ENCODE measurements at regions not wholly inside any gene's neighbourhood (a gene's known extent, or its start where the extent isn't known, plus 50 kb on each side); places are given as distances from the start of the nearest gene placed in this dataset.
"Not testable (repeated sequence)": the region's sequence is repeated elsewhere in the genome, so short reads cannot be mapped to it uniquely, and the experiment has no call there.

DNA sequence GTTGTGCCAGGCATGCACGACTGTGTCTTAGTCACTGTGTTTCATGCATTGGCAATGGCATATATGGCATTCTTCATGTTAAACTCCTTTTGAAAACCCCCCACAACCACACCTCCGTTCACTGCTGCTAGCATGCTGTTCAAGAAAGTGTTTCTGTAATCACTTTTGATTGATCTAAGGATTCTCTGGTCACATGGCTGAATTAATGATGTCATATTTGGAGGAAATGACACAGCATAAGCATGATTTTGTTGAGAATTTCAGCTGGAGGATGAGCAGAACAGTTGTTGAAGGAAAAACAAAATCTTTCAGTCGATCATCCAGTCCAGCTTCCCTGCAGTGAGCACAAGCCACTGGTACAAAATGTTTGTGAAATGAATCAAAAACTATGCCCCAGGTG lies 203.5 kb upstream of the ECI2 start:
- Mint-ChIP-seq H3K36me3 (ENCODE audit: low read depth) (no peaks in the 10 kb centered on the region), H3K27me3 (peaks cover 9% of the 10 kb centered on the region), H3K27ac (no peak overlapping the region), H3K4me1 (no peaks in the 10 kb centered on the region), H3K4me3 (no peak overlapping the region), H3K9me3 (no peaks in the 10 kb centered on the region)
- DNase-seq: no peak
- ChIA-PET CTCF (no interaction called here), POLR2A (no interaction called here)

DNA sequence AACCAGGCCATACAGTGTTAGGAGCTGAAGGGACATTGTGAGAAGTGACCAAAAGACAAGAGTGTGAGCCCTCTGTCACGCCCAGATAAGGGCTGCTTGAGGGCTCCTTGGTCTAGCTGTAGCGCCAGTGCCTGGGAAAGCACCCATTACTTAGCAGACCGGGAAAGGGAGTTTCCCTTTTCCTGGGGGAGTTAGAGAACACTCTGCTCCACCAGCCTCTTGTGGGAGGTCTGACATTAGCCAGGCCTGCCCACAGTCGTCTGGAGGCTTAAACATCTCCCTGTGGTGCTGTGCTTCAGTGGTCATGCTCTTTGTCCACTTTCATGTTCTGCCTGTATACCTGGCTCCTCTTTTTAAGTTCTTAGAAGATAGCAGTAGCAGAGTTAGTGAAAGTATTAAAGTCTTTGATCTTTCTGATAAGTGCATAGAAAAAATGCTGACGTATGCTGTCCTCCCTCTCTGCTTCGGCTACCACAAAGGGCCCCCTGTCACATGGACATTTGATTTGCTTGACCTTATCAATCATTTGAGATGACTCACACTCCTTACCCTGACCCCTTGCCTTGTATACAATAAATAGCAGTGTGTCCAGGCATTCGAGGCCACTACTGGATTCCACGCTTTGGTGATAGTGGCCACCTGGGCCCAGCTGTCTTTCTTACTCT lies 201.5 kb upstream of the ECI2 start:
- ChIA-PET POLR2A (no interaction called here), CTCF (no interaction called here)
- H3K27me3 Mint-ChIP-seq: peaks cover 9% of the 10 kb centered on the region
- H3K36me3 Mint-ChIP-seq (ENCODE audit: low read depth): no peaks in the 10 kb centered on the region
- no peak overlapping the region for H3K27ac Mint-ChIP-seq
- no peaks in the 10 kb centered on the region for H3K4me1 Mint-ChIP-seq
- no peak overlapping the region for H3K4me3 Mint-ChIP-seq
- no peak for DNase-seq
- H3K9me3 Mint-ChIP-seq: no peaks in the 10 kb centered on the region

DNA sequence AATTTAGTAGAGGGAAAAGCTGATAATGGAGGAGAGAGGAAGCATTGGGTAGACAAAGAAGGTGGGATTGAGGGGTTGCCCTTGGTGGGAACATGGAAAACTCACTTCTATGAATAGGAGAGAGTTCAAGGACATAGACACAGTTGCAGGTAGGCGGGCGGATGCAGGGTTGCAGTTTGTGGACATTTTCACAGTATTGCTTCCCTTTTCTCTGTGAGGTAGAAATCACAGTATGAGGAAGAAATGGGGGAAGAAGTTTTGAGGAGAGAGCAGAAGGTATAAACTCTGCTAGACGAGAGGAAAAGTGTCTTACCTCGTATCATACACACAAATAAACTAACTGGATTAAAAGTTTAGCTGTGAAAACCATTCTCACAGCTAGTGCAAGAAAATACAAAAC lies 200.7 kb upstream of the ECI2 start:
- no peaks in the 10 kb centered on the region for H3K36me3 Mint-ChIP-seq (ENCODE audit: low read depth)
- no peaks in the 10 kb centered on the region for H3K9me3 Mint-ChIP-seq
- peaks cover 8% of the 10 kb centered on the region for H3K27me3 Mint-ChIP-seq
- no peaks in the 10 kb centered on the region for H3K4me1 Mint-ChIP-seq
- no peak overlapping the region for H3K4me3 Mint-ChIP-seq
- no peak overlapping the region for H3K27ac Mint-ChIP-seq
- DNase-seq: no peak
- ChIA-PET CTCF (no interaction called here), POLR2A (no interaction called here)

DNA sequence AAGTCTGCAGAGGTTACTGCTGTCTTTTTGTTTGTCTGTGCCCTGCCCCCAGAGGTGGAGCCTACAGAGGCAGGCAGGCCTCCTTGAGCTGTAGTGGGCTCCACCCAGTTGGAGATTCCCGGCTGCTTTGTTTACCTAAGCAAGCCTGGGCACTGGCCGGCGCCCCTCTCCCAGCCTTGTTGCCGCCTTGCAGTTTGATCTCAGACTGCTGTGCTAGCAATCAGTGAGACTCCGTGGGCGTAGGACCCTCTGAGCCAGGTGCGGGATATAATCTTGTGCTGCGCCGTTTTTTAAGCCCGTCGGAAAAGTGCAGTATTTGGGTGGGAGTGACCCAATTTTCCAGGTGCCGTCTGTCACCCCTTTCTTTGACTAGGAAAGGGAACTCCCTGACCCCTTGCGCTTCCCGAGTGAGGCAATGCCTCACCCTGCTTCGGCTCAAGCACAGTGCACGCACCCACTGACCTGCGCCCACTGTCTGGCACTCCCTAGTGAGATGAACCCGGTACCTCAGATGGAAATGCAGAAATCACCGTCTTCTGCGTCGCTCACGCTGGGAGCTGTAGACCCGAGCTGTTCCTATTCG lies 198.9 kb upstream of the ECI2 start:
- H3K27me3 Mint-ChIP-seq; CTCF ChIA-PET; H3K4me1 Mint-ChIP-seq; H3K9me3 Mint-ChIP-seq; H3K36me3 Mint-ChIP-seq (ENCODE audit: low read depth); DNase-seq; H3K27ac Mint-ChIP-seq; H3K4me3 Mint-ChIP-seq; POLR2A ChIA-PET: not testable (repeated sequence)

DNA sequence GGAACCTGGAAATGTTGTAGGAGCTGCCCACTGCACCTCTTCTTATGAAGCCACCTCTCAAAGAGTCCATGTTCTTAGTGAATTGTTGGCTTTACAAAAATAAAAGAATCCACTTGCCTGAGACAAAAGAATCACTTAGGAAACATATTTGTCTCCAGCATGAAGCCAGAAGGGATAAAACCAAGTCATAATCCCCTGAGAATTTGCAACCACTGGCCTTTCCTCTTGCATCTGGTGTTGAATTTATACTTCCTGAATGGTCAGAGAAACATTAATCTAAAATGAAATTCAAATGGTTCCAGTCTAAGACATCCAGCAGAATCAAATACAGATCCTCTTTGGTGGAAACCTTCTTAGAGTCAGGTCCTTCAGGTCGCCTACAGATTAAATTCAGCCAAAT lies 192.5 kb upstream of the ECI2 start:
- Mint-ChIP-seq H3K9me3 (no peaks in the 10 kb centered on the region), H3K27ac (no peak overlapping the region), H3K36me3 (ENCODE audit: low read depth) (no peaks in the 10 kb centered on the region), H3K4me1 (no peaks in the 10 kb centered on the region), H3K4me3 (no peak overlapping the region), H3K27me3 (peaks cover 1% of the 10 kb centered on the region)
- CTCF ChIA-PET: no interaction called here
- POLR2A ChIA-PET: no interaction called here
- DNase-seq: no peak

DNA sequence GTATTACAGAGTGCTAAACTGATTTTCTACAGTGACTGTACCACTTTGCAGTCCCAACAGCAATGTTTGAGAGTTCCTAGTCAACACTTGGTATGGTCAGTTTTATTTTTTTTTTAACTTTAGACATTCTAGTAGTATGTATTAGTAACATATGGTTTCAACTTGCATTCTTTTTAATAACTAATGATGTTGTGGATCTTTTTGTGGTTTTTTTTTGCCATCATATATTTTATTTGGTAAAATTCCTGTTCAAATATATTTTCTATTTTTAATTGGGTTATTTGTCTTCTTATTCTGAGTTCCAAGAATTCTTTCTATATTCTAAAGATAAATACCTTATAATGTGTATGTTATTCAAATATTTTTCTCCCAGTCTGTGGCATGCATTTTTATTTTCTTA lies 189.4 kb upstream of the ECI2 start:
- H3K27ac Mint-ChIP-seq: no peak overlapping the region
- H3K27me3 Mint-ChIP-seq: peaks cover 7% of the 10 kb centered on the region
- no peaks in the 10 kb centered on the region for H3K9me3 Mint-ChIP-seq
- no peak for DNase-seq
- ChIA-PET CTCF (no interaction called here), POLR2A (no interaction called here)
- H3K4me1 Mint-ChIP-seq: no peaks in the 10 kb centered on the region
- no peak overlapping the region for H3K4me3 Mint-ChIP-seq
- no peaks in the 10 kb centered on the region for H3K36me3 Mint-ChIP-seq (ENCODE audit: low read depth)

DNA sequence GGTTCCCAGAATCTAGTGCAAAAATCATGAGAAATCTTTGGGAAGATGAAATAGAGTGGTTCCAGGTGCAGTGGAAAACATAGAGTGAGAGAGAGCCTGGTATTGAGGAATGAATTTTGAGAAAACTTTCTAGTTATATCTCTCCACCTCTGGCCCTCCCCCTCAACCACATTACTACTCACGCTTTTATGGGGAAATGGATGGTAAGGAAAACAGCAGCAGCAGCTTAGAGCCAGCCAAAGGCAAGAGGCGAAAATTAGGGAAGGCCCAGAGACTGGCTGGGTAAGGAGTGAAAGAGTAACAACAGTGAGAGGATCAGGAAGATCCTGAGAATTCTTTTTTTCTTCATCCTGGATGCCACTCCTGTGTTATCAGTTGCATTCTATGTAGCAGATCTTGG lies 187.9 kb upstream of the ECI2 start:
- H3K27me3 Mint-ChIP-seq: peaks cover 7% of the 10 kb centered on the region
- POLR2A ChIA-PET: no interaction called here
- H3K27ac Mint-ChIP-seq: no peak overlapping the region
- H3K4me3 Mint-ChIP-seq: no peak overlapping the region
- no peaks in the 10 kb centered on the region for H3K9me3 Mint-ChIP-seq
- no peaks in the 10 kb centered on the region for H3K36me3 Mint-ChIP-seq (ENCODE audit: low read depth)
- no peak for DNase-seq
- CTCF ChIA-PET: no interaction called here
- H3K4me1 Mint-ChIP-seq: no peaks in the 10 kb centered on the region

DNA sequence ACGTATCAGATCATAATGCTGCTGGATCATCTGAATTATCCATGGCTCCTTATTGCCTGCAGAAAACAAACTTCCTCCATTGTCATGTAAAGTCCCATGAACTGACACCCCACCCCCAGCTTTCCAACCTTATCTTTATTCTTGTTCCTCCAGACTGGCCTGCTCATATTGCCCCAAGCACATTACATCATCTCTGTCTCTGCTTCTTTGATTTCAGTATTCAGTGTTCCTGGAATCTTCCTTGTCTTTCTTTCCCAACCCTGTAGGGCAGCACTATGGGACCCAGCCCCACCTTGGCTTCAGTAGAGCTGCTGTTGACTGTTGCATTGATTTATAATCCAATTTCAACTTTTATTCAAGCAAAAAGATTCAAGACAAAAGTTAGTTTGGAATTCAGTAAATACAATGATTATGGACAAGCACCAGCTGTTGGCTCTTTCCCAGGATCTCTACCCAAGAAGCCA lies 187.5 kb upstream of the ECI2 start:
- CTCF ChIA-PET: no interaction called here

DNA sequence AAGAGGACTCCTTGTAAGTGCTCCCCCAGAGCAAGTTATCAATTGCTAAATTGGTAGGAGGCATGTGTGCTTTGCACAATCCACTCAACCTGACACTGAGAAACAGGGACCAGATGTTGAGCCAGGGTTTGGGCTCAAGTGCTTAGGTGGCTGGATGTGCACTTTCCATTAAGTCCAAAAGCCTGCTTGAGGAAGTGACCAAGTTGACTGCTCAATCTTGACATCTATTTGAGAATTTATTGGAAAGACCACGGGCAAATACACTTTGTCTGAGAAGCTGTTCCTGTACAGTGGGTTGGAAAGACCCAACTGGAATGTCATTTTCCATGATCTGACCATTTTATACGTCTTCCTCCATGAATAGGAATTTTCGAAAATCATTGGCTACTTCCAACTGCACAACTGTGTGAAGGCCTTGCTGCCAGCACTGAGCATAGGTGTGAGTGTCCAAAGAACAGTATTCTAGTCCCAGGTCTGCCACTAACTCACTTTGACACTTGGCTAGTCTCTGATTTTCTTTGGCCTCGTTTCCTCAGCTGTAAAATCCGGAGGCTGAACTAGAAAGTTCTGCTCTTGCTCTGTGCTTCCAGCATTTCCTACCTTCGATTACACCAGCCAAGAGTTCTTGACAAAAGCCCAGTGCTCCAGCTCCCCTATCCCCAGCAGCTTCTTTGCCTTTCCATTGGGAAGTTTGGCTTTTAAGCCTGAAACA lies 186.9 kb upstream of the ECI2 start:
- POLR2A ChIA-PET: no interaction called here
- CTCF ChIA-PET: no interaction called here
- H3K27ac Mint-ChIP-seq: no peak overlapping the region
- no peaks in the 10 kb centered on the region for H3K9me3 Mint-ChIP-seq
- H3K4me3 Mint-ChIP-seq: no peak overlapping the region
- peaks cover 12% of the 10 kb centered on the region for H3K27me3 Mint-ChIP-seq
- no peaks in the 10 kb centered on the region for H3K4me1 Mint-ChIP-seq
- H3K36me3 Mint-ChIP-seq (ENCODE audit: low read depth): no peaks in the 10 kb centered on the region
- DNase-seq: no peak

More for the DNA sequence above, 187.5 kb upstream of the ECI2 start:
- H3K4me3 Mint-ChIP-seq: no peak overlapping the region
- no peaks in the 10 kb centered on the region for H3K36me3 Mint-ChIP-seq (ENCODE audit: low read depth)
- no peak for DNase-seq
- H3K4me1 Mint-ChIP-seq: no peaks in the 10 kb centered on the region
- peaks cover 11% of the 10 kb centered on the region for H3K27me3 Mint-ChIP-seq
- H3K9me3 Mint-ChIP-seq: no peaks in the 10 kb centered on the region
- POLR2A ChIA-PET: no interaction called here
- no peak overlapping the region for H3K27ac Mint-ChIP-seq

DNA sequence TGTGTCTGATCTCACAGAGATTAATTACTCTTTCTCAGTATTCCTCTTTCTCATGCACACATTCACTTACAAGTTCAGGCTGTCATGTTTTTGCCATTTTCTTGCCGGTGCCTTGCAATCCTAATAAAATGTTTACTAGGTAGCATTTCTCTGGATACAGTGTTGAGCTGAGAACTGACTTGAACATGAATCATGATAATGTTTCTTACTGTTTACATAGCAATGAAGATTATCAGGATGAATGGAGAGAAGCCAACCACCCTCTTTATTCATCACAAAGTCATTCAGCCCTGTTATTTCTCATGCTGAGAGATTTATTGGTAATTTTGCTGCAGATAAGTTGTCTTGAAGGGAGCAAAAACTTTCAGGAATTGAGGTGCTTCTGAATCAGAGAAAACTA lies 185.5 kb upstream of the ECI2 start:
- H3K4me1 Mint-ChIP-seq: no peaks in the 10 kb centered on the region
- H3K27ac Mint-ChIP-seq: no peak overlapping the region
- H3K4me3 Mint-ChIP-seq: no peak overlapping the region
- H3K27me3 Mint-ChIP-seq: peaks cover 12% of the 10 kb centered on the region
- DNase-seq: no peak
- H3K9me3 Mint-ChIP-seq: no peaks in the 10 kb centered on the region
- no peaks in the 10 kb centered on the region for H3K36me3 Mint-ChIP-seq (ENCODE audit: low read depth)
- POLR2A ChIA-PET: no interaction called here
- CTCF ChIA-PET: no interaction called here

DNA sequence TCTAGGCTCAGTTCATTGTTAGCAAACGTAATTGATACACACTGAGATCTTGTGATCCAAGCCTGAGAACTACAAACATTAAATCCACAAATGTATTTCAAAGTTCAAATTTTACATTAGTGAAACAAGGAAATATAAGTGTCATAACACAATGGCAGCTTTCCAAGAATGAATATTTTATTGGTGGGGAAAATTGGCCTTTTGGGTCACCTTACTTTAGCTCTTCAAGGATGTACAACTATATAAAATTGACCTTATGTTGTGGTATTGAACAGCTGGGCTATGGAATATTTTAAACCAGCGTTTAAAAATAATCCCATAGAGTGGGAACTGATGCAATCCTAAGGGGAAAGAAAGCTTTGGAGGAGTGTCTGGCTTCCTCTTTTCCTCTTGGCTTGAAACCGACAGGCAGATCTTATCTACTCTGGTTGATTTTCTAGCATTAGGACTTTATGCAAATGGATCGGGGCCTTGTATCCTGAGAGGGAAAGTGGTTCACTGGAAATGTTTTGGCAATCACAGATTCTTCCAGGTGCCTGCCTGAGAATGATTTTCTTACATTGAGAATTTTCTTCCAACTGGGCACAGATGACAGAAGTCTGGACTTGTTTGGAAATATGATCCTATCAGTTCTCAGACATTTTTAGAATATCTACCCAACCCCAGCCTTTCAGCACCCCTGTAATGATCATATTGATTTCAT lies 184.8 kb upstream of the ECI2 start:
- no peak overlapping the region for H3K27ac Mint-ChIP-seq
- no peaks in the 10 kb centered on the region for H3K4me1 Mint-ChIP-seq
- H3K27me3 Mint-ChIP-seq: peaks cover 12% of the 10 kb centered on the region
- CTCF ChIA-PET: no interaction called here
- no peaks in the 10 kb centered on the region for H3K9me3 Mint-ChIP-seq
- POLR2A ChIA-PET: no interaction called here
- DNase-seq: no peak
- H3K4me3 Mint-ChIP-seq: no peak overlapping the region
- no peaks in the 10 kb centered on the region for H3K36me3 Mint-ChIP-seq (ENCODE audit: low read depth)

DNA sequence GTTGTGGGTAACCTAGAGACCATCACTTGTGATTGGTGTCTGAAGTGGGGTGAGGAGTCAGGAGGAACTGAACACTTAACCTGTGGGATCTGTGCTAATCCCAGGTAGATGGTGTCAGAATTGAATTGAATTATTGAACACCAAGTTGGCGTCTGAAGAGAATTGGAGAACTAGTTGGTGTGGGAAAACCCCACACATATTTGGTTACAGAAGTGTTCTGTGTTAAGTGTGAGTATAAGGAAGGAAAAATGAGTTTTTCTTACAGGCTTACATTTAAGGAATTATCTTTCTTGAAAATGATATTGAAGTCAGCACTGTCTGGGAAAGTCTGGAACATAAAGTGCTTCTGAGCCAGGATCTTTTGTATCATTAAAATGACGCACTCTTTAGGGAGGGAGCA lies 182.9 kb upstream of the ECI2 start:
- ChIA-PET POLR2A (no interaction called here), CTCF (no interaction called here)
- H3K4me1 Mint-ChIP-seq: no peaks in the 10 kb centered on the region

DNA sequence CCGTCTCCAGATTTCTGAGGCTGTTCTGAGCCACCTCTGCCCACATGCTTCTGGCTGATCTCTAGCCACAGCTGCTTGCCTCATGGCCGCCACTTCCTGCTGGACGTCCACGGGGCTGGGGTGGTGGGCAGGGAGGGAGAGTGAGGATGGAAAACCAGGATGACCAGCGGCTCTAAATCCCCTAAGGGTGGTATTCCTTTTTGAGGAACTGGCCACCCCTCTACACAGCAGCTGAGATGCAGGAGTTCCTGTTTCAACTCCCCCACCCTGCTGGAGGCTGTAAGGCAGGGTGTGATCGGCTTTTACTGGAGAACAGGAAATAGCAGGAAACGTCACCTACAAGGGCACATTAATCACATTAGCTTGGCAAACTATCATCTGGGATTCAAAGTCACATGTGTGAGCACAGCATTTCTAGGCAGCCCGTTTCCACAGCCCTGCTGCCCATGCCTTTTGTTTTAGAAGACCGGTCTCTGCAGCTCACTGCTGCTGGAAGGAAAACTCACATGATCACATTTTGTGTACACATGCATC lies 181.6 kb upstream of the ECI2 start:
- ChIA-PET CTCF (no interaction called here), POLR2A (no interaction called here)
- H3K4me1 Mint-ChIP-seq: no peaks in the 10 kb centered on the region
- no peak overlapping the region for H3K4me3 Mint-ChIP-seq
- no peak overlapping the region for H3K27ac Mint-ChIP-seq
- peaks cover 5% of the 10 kb centered on the region for H3K27me3 Mint-ChIP-seq
- no peaks in the 10 kb centered on the region for H3K36me3 Mint-ChIP-seq (ENCODE audit: low read depth)
- no peak for DNase-seq
- H3K9me3 Mint-ChIP-seq: peaks cover 6% of the 10 kb centered on the region

More for the DNA sequence above, 182.9 kb upstream of the ECI2 start:
- peaks cover 2% of the 10 kb centered on the region for H3K9me3 Mint-ChIP-seq
- H3K27me3 Mint-ChIP-seq: peaks cover 12% of the 10 kb centered on the region
- no peak for DNase-seq
- H3K36me3 Mint-ChIP-seq (ENCODE audit: low read depth): no peaks in the 10 kb centered on the region
- no peak overlapping the region for H3K4me3 Mint-ChIP-seq
- H3K27ac Mint-ChIP-seq: no peak overlapping the region
